ENCODE measurements at regions not wholly inside any gene's neighbourhood (a gene's known extent, or its start where the extent isn't known, plus 50 kb on each side); places are given as distances from the start of the nearest gene placed in this dataset.

DNA sequence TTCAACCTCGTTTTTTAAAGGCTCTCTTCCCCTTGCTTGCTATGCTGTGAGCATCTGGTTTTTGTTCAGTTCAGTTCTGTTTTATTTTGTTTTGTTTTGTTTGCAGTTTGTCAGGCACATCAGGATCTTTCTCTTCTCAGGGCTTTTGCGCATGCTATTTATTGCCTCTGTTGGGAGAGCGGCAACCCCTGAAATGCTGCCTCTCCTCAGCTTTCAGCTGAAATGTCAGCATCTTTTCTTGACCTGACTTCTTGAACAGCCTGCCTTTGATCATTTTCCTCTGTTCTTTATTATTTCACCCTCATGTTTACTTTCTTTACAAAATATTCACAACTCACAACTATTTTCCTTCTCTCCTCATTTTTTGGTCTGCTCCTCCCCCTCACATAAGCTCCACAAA lies 50.4 kb upstream of the RC3H1 start:
- in situ Hi-C loops (cut with MboI; ENCODE audit: low sequenced_read_pairs) (loop anchor here (10.0 kb wide), 2 partner anchors 78 to 1328 kb away; no protein-coding TSS in a partner anchor), intact Hi-C loops (cut with micrococcal nuclease) (loop anchor here (5.0 kb wide), 4 partner anchors 50 to 1330 kb away; partner anchors contain the start of gene RC3H1), dilution Hi-C loops (cut with HindIII; ENCODE audit: low sequenced_read_pairs, unreplicated experiment) (no loop called here)
- H3K4ac ChIP-seq (ENCODE audit: low read depth, low read length) = no peak overlapping the region
- TF ChIP-seq MAFK (IDR thresholded peaks at IDR 0.05; ENCODE audit: low read depth, low read length) (no peak), MXI1 (IDR thresholded peaks at IDR 0.05; ENCODE audit: borderline replicate concordance, low read depth, low read length) (no peak), RCOR1 (IDR thresholded peaks at IDR 0.05; ENCODE audit: insufficient replicate concordance, low read length) (no peak), CHD1 (IDR thresholded peaks at IDR 0.05; ENCODE audit: low read depth, low read length) (no peak), POLR2A (IDR thresholded peaks at IDR 0.05; ENCODE audit: low read depth, low read length) (no peak), RFX5 (IDR thresholded peaks at IDR 0.05; ENCODE audit: low read depth, low read length) (no peak), CEBPB (IDR thresholded peaks at IDR 0.05; ENCODE audit: low read depth, low read length) (no peak), MAZ (IDR thresholded peaks at IDR 0.05; ENCODE audit: borderline replicate concordance, low read depth, low read length) (no peak), FOS (IDR thresholded peaks at IDR 0.05; ENCODE audit: low read depth, low read length) (no peak), NFE2L2 (IDR thresholded peaks at IDR 0.05; ENCODE audit: low read depth, low read length) (no peak), RAD21 (IDR thresholded peaks at IDR 0.05; ENCODE audit: low read length) (no peak), SMC3 (IDR thresholded peaks at IDR 0.05; ENCODE audit: low read depth, low read length) (no peak), BHLHE40 (IDR thresholded peaks at IDR 0.05; ENCODE audit: low read depth, low read length) (no peak)
- TF ChIP-seq, protein P1, sequence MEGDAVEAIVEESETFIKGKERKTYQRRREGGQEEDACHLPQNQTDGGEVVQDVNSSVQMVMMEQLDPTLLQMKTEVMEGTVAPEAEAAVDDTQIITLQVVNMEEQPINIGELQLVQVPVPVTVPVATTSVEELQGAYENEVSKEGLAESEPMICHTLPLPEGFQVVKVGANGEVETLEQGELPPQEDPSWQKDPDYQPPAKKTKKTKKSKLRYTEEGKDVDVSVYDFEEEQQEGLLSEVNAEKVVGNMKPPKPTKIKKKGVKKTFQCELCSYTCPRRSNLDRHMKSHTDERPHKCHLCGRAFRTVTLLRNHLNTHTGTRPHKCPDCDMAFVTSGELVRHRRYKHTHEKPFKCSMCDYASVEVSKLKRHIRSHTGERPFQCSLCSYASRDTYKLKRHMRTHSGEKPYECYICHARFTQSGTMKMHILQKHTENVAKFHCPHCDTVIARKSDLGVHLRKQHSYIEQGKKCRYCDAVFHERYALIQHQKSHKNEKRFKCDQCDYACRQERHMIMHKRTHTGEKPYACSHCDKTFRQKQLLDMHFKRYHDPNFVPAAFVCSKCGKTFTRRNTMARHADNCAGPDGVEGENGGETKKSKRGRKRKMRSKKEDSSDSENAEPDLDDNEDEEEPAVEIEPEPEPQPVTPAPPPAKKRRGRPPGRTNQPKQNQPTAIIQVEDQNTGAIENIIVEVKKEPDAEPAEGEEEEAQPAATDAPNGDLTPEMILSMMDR (conservative IDR thresholded peaks at IDR 0.05; ENCODE audit: low read depth, low read length) = no peak
- TF ChIP-seq, protein P2, sequence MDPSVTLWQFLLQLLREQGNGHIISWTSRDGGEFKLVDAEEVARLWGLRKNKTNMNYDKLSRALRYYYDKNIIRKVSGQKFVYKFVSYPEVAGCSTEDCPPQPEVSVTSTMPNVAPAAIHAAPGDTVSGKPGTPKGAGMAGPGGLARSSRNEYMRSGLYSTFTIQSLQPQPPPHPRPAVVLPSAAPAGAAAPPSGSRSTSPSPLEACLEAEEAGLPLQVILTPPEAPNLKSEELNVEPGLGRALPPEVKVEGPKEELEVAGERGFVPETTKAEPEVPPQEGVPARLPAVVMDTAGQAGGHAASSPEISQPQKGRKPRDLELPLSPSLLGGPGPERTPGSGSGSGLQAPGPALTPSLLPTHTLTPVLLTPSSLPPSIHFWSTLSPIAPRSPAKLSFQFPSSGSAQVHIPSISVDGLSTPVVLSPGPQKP (IDR thresholded peaks at IDR 0.05; ENCODE audit: borderline replicate concordance, low read depth, low read length) = no peak
- TF ChIP-seq, protein P3, sequence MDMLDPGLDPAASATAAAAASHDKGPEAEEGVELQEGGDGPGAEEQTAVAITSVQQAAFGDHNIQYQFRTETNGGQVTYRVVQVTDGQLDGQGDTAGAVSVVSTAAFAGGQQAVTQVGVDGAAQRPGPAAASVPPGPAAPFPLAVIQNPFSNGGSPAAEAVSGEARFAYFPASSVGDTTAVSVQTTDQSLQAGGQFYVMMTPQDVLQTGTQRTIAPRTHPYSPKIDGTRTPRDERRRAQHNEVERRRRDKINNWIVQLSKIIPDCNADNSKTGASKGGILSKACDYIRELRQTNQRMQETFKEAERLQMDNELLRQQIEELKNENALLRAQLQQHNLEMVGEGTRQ (IDR thresholded peaks at IDR 0.05; ENCODE audit: low read depth, low read length) = no peak
- H2AFZ ChIP-seq (replicated peaks; ENCODE audit: low read length, poor library complexity) = no peak overlapping the region
- H3K36me3 ChIP-seq (ENCODE audit: control insufficient read depth, insufficient read depth, low read length) = no peaks in the 10 kb centered on the region
- CTCF ChIA-PET = interaction anchor here (0.6 to 0.8 kb wide), 4 partner anchors 9 to 341 kb away, joined by 3 to 4 read pairs (median 4); no protein-coding TSS in a partner anchor
- POLR2A ChIA-PET (ENCODE audit: unreplicated experiment) = no interaction called here
- H4K8ac ChIP-seq (ENCODE audit: low read depth in 2 of 2, low read length in 2 of 2) = no peak overlapping the region
- H3K23ac ChIP-seq (ENCODE audit: low read depth, low read length) = no peak overlapping the region
- H3K4me1 ChIP-seq (ENCODE audit: control insufficient read depth, insufficient read depth, low read length) = no peaks in the 10 kb centered on the region
- H3K9me1 ChIP-seq (ENCODE audit: insufficient read depth, low read length) = no peaks in the 10 kb centered on the region
- H2BK15ac ChIP-seq (ENCODE audit: low read depth, low read length) = no peak overlapping the region
- H3K27me3 ChIP-seq (ENCODE audit: control insufficient read depth, insufficient read depth, low read length) = no peaks in the 10 kb centered on the region
- H3K9me3 ChIP-seq (ENCODE audit: control insufficient read depth, insufficient read depth, low read length) = no peaks in the 10 kb centered on the region
- H2BK20ac ChIP-seq (ENCODE audit: low read depth, low read length) = no peak overlapping the region
- no peak overlapping the region for H4K91ac ChIP-seq (ENCODE audit: insufficient read depth, low read depth, low read length)
- DNase-seq (no peak), ATAC-seq (ENCODE audit: low read depth) (no peak; the same call in 1 of the 2 replicates)
- H3K79me1 ChIP-seq (ENCODE audit: low read depth in 1 of 2, low read length in 2 of 2) = no peaks in the 10 kb centered on the region
- no peak overlapping the region for H3K4me2 ChIP-seq (ENCODE audit: low read depth, low read length)
- H3K27ac ChIP-seq (ENCODE audit: insufficient read depth, low read length) = no peak overlapping the region
- no peak overlapping the region for H3K9ac ChIP-seq (ENCODE audit: low read depth, low read length)
- H2BK120ac ChIP-seq (ENCODE audit: low read depth, low read length) = no peak overlapping the region; the same call in 1 of the 2 replicates
- H2BK5ac ChIP-seq (ENCODE audit: low read depth, low read length, poor library complexity, severe bottlenecking) = no peak overlapping the region
- H3K56ac ChIP-seq (ENCODE audit: extremely low read depth, insufficient read depth, low read length) = no peak overlapping the region; the same call in 1 of the 2 replicates
- no peak overlapping the region for H3K4me3 ChIP-seq (ENCODE audit: insufficient read depth, low read depth, low read length)
- H2AK9ac ChIP-seq (replicated peaks; ENCODE audit: low read depth, low read length, poor library complexity) = no peak overlapping the region
- H2AK5ac ChIP-seq (ENCODE audit: low read depth, low read length) = no peak overlapping the region
- no peak overlapping the region for H3K14ac ChIP-seq (replicated peaks; ENCODE audit: low read depth, low read length)
- H4K5ac ChIP-seq (ENCODE audit: low read depth, low read length) = no peak overlapping the region
- BruUV-seq (replicated peaks) = no TSS peak
- H3K18ac ChIP-seq (ENCODE audit: low read depth, low read length) = no peak overlapping the region
- 58% methylated on average over 2 of the region's 3 CpGs; no CpG with 5 or more reads in 1 of the 2 experiments for WGBS, 2 experiments (ENCODE audit: extremely low coverage in 2 of 2, insufficient read length in 1 of 2)
- no peaks in the 10 kb centered on the region for H4K20me1 ChIP-seq (ENCODE audit: insufficient read depth, low read length)

Measured in IMR-90 (cell line).